ENCODE measurements at regions not wholly inside any gene's neighbourhood (a gene's known extent, or its start where the extent isn't known, plus 50 kb on each side); places are given as distances from the start of the nearest gene placed in this dataset.
"Not testable (repeated sequence)": the region's sequence is repeated elsewhere in the genome, so short reads cannot be mapped to it uniquely, and the experiment has no call there.

- FAIRE-seq: peak; percentile 51
- not testable (repeated sequence) for DNase-seq (ENCODE audit: extremely low spot score, insufficient read length, low read depth)
Measured at GRCh38 chr7:76760546-76761220, 133.6 kb upstream of the POMZP3 start.

DNA sequence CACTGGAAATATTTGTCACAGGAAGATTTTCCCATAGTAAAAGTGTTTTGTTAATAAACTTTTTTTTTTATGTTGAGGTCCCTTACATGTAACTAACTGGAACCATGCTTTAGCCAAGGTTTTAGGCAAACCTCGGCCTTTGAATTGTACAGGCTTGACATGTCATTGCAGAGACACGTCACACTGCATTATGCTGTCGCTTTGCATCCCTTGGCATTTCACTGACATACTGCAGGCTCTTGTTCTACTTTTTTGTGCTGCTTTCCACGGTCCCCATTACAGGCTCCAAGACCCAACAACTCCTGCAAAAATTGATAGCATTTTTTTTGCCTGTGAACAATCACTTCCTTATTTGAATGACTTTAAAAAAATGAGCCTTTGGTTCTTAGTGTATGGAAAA is 112.5 kb upstream of the POMZP3 start:
- not testable (repeated sequence) for DNase-seq (ENCODE audit: extremely low spot score, insufficient read length, low read depth); FAIRE-seq

DNA sequence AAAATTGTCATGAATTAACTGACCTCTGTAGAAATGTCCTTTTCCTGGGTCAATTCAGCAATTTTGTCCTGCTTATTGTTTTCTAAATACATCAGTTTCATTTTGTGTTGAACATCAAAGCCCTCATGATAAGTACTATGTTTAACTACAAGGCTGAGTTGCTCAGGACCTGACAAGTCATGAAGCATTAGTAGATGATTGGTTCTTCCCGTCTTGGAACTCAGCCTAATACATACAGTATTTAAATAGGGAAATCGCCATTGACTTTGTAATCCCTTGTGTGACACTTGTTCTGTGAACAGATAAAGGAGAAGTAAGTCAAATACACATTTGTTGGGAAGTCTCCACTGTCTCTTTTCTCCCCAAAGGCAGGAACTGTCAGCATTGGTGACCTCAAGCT is 109.6 kb upstream of the POMZP3 start:
- DNase-seq (ENCODE audit: extremely low spot score, insufficient read length, low read depth); FAIRE-seq: not testable (repeated sequence)

GRCh38 chr7:76736091-76736490 is 109.0 kb upstream of the POMZP3 start:
- FAIRE-seq; DNase-seq (ENCODE audit: extremely low spot score, insufficient read length, low read depth): not testable (repeated sequence)

DNA sequence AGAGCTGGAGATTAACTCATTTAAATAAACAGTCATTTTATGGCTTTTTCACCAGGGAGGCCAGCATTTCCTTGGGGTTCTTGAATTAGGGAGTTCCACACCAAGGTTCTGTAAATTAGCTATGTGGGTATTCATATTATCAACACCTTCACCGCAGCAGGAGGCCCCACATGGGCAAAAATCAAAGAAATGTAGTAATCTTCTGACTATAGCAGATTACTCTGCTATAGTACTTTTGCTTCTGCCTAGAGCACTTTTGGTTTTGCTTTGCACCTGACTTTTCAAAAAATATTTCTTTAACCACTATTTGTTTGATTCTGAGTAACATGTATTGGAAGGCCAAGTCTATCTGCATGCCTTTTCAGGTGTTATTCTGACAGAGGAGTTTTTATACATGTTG is 108.6 kb upstream of the POMZP3 start:
- FAIRE-seq: peak; percentile 41

DNA sequence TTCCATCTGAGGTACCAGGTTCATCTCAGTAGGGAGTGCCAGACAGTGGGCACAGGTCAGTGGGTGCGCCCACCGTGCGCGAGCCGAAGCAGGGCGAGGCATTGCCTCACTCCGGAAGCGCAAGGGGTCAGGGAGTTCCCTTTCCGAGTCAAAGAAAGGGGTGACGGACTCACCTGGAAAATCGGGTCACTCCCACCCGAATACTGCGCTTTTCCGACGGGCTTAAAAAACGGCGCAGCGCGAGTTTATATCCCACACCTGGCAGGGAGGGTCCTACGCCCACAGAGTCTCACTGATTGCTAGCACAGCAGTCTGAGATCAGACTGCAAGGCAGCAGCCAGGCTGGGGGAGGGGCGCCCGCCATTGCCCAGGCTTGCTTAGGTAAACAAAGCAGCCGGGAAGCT is 101.5 kb upstream of the POMZP3 start:
- not testable (repeated sequence) for DNase-seq (ENCODE audit: extremely low spot score, insufficient read length, low read depth); FAIRE-seq

More for the DNA sequence above, 108.6 kb upstream of the POMZP3 start:
- not testable (repeated sequence) for DNase-seq (ENCODE audit: extremely low spot score, insufficient read length, low read depth)

DNA sequence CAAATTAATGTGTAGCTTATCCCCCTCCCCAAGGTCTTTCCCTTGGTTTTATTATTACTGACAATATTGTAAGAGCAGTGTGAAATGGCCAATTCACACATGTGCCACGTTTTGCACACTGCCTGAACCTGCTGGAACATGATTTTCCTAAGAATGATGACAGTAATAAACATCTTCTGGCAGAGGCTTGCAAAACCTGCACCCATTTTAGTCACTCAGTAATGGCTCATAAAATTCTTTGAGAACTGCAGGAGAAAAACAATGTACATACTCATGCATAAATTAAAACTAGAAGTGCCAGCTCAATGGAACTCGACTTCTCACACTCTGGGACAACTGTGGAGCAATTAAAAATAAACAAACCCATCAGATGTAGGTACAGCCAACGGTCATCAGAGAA is 96.8 kb upstream of the POMZP3 start:
- not testable (repeated sequence) for FAIRE-seq

GRCh38 chr7:76716551-76716950 is 89.5 kb upstream of the POMZP3 start:
- not testable (repeated sequence) for FAIRE-seq; DNase-seq (ENCODE audit: extremely low spot score, insufficient read length, low read depth)

More for the DNA sequence above, 96.8 kb upstream of the POMZP3 start:
- not testable (repeated sequence) for DNase-seq (ENCODE audit: extremely low spot score, insufficient read length, low read depth)

DNA sequence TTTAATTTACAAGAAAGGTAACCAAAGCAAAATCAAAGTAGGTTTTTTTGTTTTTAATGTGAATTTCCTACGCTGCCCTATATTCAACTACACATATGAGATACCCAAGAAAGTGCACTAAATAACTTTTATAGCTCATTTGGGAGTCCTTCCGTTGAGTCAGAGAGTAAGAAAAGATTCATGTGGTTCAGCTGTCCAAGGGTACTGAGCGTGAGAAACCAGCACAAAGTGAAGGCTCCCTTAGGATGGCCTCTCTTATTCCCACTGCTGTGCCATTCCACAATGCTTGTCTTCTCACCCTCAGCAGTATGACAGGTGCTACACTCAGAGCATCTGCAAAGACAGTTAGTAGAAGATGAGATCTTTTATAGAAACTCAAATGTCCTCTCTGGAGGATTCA is 85.8 kb upstream of the POMZP3 start:
- peak; percentile 36 for FAIRE-seq
- not testable (repeated sequence) for DNase-seq (ENCODE audit: extremely low spot score, insufficient read length, low read depth)

DNA sequence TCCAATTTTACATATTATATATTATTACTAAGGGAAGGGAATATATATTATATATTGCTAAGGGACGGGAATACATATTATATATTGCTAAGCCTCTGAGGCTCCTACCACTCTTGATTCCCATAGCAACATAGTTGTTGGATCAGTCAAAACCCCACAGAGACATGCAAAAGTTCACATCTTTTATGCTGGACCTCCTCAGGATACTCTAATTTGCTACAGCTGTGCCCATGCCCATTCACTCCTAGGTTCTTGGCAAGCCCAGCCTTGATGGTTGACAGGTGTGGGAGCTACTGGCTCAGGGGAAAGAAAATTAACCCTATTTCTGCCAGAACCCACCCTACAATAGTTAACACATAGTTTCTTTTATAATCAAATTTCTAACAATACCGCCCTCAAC is 84.6 kb upstream of the POMZP3 start:
- FAIRE-seq; DNase-seq (ENCODE audit: extremely low spot score, insufficient read length, low read depth): not testable (repeated sequence)

DNA sequence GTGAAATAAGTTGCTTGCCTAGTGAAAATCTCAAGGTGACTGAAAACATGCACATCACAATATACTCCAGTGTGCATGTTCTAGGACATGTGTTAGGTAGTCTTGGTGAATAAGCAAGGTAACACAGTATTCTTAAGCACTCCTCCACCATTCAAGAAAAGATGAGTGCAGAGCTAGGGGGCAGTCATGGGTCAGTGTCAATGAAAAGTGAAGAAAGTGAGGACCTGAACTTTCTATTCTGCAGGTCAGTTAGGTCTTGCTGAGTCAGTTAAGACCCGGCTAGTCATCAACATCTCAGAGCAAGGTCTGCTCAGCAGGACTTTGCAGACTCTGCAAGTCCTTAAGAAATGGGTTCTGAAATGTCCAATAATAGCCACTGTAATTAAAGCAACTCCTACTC is 82.6 kb upstream of the POMZP3 start:
- not testable (repeated sequence) for FAIRE-seq; DNase-seq (ENCODE audit: extremely low spot score, insufficient read length, low read depth)

DNA sequence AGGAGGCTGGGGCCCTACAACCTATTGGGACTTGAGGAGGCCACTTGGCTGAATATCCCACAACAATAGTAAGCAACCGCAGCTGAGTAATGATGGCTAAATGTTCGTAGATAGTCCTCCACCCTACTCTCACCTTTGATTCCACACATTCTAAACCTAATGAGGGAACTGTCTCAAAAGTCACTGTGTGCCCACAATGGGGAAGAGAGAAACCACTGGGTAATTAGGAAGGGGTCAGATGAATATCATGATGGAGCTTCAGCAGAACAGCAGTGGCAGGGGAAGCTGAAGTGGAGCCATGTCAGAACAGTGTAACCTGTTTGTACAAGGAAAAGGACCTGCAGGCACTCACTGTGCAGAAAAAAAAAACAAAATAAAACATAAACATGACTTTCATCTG is 81.4 kb upstream of the POMZP3 start:
- not testable (repeated sequence) for DNase-seq (ENCODE audit: extremely low spot score, insufficient read length, low read depth); FAIRE-seq

DNA sequence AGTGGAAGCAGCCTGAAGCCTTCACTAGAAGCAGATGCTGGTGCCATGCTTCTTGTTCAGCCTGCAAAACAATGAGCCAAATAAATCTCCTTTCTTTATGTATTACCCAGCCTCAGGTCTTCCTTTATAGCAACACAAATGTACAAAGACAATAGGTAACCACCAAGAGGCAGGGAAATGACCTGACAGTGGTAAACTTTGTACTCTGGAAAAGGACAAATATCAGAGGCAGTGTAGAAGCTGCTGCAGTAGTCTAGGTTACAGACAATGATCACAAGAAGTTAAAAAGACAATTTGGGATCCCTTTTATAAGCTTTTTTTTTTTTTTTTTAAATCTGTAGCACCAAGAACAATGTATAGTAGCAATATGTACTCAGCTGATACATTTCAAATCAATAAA is 76.7 kb upstream of the POMZP3 start:
- FAIRE-seq: not testable (repeated sequence)

GRCh38 chr7:76686277-76686676 is 59.2 kb upstream of the POMZP3 start:
- not testable (repeated sequence) for FAIRE-seq; DNase-seq (ENCODE audit: extremely low spot score, insufficient read length, low read depth)

More for the DNA sequence above, 76.7 kb upstream of the POMZP3 start:
- DNase-seq (ENCODE audit: extremely low spot score, insufficient read length, low read depth): not testable (repeated sequence)

DNA sequence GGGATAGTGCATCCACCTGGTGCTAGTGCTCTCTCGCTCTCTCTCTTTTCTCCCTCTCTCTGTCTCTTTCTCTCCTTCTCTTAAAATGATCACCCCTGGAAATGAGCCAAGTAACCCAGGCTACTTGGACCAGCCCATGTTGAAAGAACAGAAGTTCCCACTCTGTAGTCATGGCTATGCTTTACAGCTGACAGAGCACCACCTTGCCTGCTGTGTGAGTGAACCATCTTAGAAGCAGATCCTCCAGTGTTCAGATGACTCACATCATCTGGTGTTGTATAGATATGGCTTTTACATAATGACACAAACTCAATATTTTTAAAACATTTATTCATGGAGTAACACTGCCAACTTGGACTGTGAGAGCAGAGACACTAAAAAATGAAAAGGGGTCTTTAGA is 57.7 kb upstream of the POMZP3 start:
- DNase-seq (ENCODE audit: extremely low spot score, insufficient read length, low read depth); FAIRE-seq: not testable (repeated sequence)

DNA sequence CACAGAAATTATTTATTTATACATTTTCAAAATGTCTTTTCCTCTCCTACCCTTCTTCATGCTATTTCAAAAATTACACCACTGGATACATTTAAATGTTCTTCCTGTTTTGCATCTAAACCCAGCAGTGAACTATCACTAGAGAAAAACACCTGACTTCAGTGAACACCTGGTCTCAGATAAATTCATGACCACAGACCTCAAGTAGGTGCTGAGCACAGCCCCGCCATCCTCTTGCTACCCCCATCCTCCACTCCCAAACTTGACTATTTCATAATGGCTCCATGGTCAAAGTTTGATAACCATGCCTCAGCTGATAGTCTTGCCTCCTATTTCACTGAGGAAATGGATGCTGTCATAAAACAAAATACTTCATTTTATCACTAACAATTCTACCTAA is 56.6 kb upstream of the POMZP3 start:
- FAIRE-seq; DNase-seq (ENCODE audit: extremely low spot score, insufficient read length, low read depth): not testable (repeated sequence)

- DNase-seq (ENCODE audit: extremely low spot score, insufficient read length, low read depth); FAIRE-seq: not testable (repeated sequence)
Measured at GRCh38 chr7:76681810-76682209, 54.7 kb upstream of the POMZP3 start.

DNA sequence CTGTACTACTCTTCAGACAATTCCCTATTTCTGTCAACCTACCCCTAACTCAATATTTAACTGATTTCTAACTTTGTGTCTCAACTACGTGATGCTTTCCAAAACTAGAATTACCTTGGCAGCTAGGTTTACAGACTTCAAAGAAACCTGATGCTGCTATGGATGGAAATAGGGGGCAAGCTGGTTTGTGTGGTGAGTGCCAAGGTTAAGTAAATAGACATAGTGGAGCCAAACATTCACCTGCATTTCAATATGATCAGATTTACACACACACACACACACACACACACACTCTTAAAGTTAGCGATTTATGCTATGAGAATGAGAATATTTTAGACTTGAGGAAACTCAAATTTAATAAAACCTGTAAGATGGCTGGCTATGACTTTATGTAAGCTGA is 52.1 kb upstream of the POMZP3 start:
- not testable (repeated sequence) for DNase-seq (ENCODE audit: extremely low spot score, insufficient read length, low read depth); FAIRE-seq

GRCh38 chr7:76678500-76678899 is 51.4 kb upstream of the POMZP3 start:
- FAIRE-seq; DNase-seq (ENCODE audit: extremely low spot score, insufficient read length, low read depth): not testable (repeated sequence)

DNA sequence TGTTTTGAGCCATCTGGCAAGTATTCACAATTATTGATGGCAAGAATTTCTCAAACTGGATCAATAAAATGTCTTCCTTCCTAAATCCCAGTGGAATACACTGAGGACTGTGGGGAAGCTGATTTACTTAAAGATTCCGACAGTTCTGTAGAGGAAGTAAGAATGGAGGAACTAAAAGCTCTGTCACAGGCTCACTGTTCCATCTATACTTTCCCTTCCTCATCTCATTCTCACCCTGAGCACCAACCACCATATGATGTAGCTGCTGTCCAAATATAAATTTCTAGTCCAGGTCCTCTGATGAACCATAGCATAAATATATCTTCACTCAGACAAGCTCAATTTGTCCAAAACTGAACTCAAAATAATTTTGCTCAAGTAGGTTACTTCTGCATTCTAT is 49.8 kb upstream of the POMZP3 start:
- DNase-seq (ENCODE audit: extremely low spot score, insufficient read length, low read depth): not testable (repeated sequence)
- peak; percentile 12 for FAIRE-seq

Data from GM18507 (cell line).